NK-92 treated with Interleukin-12 subunit alpha and Interleukin-12 subunit beta, amount 100 ng/mL, for 24 hours (cell line): ENCODE measurements at regions not wholly inside any gene's neighbourhood (a gene's known extent, or its start where the extent isn't known, plus 50 kb on each side); places are given as distances from the start of the nearest gene placed in this dataset.
"Not testable (repeated sequence)": the region's sequence is repeated elsewhere in the genome, so short reads cannot be mapped to it uniquely, and the experiment has no call there.

ENCODE experiments used
- DNase-seq: peaks from one replicate; lab custom pipeline; 2025; lab: John Stamatoyannopoulos, UW

DNA sequence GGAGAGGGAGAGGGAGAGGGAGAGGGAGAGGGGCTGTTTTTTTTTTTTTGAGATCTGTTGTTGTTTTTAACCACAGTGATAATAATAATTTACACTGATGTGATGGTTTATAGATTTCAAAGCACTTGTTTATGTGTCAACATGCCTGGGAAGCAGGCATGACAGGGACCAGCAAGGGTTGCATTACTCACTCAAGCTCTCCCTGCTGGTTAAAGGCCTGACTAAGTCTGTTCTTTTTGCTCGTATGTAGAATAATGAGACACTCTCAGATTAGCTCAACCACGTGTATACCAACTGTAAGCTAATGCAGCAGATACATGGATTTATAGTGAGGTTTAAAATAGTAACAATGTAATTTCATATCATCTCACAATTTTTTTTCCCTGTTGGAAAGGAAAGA is 134.6 kb upstream of the BOD1L1 start:
- DNase-seq, result no peak

DNA sequence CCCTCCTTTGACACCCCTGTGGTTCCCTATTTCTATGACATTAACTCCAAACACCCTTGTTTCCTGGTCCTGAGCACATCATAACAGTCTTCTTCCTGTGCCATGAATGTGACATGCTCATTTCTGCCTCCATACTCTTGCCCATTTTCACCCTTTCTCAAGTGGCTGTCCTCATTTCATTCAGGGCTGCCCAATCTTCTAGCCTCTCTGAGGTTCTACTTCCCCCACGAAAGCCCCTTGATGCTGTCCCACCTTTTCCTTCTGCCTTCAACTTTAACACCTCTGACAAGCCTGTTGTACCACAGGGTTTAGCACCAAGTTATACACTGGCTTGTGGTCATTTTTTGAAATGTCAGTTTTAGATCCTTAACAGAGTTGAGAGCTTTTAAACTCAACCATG is 136.2 kb upstream of the BOD1L1 start:
- no peak for DNase-seq

DNA sequence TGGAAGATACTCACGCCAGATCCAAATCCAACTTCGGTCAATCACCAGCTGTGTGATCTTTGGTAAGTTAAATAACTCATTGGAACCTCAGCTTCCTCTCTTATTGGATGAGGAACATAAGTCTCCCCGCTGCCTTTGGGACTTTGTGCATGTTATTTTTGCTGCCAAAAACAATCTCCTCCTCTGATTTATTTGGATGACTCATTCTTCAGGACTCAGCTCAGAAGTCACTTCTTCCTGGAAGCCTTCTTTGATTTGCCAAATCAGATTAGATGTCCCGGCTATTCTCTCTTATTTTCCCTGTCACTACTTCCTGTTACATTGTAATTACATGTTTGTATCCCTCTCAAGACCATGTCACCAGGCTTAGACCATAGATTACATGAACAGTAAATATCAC is 138.0 kb upstream of the BOD1L1 start:
- DNase-seq, result no peak

DNA sequence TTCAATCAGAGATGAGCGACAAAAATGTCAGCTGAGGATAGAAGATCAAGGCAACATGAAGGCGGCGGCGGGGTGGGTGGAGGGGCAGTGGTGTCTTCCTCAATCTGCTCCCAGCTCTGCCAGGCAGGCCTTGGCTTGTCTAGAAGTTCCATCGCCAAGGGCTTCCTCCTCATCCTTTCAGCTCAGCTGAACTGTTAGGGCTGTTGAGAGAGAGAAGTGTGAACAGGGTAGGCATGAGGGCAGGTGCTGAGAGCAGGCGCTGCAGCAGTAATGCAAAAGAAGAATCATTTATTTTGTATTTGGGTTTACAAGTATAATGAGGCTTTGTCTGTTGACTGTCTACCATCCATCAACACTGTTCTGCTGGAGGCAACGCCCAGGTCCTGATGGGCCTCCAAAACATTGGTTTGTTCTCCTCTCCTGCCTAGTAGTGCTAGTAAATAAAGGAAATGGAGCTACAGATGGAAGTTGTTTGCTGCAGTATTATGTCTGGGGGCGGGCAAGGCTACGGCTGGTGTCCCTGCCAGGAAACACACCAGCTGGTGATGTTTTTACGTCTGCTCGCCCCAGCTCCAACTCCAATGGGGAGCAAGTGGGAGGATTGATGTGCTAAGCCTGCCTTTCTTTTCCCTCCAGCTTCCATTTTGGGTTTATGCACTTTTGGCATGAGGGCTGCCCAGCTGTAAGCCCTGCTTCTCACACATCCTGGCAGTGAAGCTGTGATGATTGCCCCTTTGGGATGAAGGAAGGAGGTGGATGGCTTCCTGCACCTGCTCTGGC is 139.4 kb upstream of the BOD1L1 start:
- DNase-seq, result no peak

DNA sequence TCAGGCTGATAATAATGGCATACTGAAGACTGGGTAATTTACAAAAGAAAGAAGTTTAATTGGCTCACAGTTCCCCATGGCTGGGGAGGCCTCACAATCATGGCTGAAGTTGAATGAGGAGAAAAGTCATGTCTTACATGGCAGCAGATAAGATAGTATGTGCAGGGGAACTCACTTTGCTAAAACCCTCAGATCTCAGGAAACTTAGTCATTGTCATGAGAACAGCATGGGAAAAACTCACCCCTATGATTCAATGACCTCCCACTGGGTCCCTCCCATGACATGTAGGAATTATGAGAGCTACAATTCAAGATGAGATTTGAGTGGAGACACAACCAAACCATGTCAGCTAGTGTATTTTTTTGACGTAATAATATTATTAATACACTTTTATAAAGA is 149.8 kb upstream of the BOD1L1 start:
- DNase-seq, result no peak

DNA sequence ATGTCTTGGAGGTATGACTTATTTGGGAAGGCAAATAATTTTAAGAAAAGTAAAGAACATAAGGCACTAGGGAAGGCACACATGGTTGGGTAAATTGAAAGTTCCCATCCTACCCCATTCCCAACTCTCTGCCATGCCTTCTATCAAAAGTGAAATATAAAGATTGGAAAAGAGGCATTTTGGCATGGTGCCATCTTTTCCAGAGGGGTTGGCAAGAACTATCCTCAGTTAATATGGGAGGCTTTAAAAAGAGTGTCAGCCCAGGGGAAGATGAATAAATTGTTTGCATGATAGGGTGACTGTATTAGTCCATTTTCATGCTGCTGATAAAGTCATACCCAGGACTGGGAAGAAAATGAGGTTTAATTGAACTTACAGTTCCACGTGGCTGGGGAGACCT is 150.8 kb upstream of the BOD1L1 start:
- no peak for DNase-seq

DNA sequence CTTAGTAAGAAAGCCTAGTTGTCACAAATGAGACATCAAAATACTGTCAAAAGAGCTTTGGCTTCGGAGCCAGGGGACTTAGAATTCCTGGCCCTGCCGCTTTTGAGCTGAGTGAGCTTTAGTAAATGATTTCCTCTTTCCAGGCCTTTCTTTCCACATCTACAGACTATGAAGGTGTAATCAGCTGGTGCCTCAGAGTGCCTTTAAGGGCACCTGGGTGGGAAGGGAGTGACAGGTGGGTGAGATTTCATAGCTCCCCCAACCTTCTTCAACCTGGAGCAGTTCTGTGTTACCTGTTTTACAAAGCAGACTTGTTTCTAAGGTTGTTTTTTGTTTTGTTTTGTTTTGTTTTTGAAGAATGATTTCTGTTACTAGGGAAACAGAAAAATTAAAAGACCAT is 154.7 kb upstream of the BOD1L1 start:
- DNase-seq, result no peak

DNA sequence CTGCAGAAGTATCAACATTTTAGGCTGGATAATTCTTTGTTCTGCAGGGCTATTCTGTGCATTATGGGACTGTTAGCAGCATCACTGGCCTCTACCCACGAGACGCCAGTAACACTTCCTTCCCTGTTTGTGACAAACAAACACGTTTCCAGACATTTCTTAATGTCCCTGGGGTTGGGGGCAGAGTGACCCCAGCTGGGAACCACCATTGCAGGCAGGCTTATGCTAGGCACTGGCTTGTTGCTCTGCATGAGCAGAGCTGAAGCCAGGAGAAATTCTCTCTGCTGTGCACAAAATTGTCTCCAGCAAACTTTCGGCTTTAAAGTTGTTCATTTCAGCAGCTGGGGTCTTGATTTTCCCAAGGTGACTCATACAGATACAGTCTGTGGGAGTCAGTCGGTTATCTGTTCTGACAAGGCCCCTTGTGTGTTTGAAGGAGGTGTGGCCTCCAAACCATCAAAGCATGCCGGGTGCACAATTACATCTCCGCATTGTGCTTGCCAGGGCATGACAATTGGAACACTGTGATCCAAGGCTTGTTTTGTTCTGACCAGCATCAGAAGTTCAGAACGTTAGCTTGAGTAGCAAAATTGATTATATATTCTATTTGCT is 156.4 kb upstream of the BOD1L1 start:
- DNase-seq, result no peak

DNA sequence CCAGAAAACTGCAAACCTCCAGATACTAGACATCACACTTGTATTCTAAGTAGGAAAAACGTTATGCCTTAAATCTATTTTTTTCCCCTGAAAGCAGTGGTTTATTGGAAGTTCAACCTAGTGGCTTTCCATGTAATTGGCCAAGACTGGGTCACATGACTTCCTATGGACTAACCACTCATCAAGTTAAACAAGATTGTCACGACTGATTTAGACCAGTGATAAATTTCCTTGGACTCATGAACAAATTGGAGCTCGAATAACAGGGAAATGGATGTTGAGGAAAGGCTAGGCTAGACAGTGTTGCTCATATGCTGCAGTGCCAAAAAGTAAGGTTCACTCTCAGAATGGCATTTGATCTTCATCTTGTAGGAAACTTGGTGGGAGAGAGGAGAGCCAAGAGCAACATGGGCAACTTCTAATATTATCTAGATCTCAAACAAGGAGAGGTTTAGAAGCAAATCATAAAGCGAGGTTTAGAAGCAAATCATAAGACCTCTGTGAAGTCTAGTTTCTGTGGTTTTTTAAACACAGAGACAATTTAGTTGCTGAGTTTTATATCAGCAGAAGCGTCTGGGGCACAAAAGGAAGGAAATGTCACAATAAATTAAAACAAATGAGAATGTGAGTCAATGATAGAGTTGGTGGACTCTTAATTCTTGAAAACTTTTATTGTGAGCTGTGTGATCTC is 165.6 kb upstream of the BOD1L1 start:
- no peak for DNase-seq

DNA sequence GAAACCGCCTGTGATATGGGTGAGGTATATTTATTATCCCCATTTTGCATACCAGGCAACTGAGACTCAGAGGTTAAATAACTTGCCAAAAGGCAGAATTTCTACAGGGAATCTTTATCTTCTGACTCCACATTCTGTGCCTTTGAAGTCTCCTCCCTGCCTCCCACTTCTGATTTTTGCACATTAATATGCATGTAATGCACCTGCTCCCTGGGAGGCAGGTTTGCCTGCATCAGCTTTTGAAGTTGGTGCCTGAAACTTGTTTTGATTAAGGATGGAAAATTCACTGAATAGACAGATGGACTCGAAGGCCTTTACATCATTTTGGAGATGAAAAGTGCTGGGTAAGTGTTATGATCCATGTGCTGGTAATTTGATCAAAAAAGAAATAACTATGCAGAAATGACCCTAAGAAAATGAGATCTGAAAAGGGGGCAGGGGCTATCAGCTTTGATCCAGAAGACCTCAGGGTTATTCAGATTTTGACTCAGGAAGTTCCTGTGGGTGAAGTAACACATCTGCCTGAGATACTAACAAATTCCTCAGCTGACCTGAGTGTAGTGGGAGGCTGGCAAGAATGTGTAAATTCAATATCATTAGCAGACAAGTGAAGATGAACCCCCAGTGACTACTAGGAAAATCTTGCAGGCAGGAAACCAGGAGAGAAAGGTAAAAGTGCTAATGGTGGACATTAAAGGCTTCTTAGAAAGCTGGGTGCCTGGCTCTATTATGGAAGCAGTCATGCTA is 167.5 kb upstream of the BOD1L1 start:
- no peak for DNase-seq

DNA sequence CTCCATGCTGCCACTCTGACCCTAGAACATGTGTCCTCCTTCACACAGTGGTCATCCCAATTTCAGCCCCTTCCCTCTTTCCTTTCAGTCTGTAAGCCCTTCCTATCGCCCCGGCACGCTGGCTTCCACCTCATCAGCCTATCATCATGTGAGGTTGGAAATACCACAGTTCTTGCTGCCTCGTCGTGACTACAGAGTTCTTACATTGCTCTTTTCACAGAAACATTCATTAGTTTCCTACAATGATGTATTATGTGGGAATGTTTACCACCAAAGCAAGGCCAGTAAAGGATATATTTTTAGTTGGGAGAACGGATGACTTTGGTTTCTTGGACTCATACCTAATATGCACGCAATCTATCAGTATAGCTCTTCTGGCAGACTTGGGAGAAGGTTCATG is 169.5 kb upstream of the BOD1L1 start:
- no peak for DNase-seq

DNA sequence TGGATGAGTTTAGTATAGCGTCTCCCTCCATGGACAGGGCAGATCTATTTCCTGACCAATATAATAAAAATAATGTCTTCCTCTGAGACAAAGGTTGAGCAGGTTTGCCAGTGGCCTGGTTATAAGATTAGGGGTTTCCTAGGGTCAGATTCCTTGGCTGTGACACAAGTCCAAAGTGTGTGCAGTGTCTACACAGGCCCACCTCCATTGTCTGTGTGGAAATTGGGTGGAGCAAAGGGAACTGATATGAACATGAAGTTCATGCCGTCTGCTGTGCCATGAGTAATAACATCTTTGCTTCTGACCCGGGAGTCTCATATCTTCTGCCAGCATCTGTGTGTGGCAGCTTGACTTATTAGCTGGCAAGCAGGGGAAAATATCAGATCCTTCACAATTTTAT is 187.7 kb upstream of the BOD1L1 start:
- DNase-seq, result no peak

DNA sequence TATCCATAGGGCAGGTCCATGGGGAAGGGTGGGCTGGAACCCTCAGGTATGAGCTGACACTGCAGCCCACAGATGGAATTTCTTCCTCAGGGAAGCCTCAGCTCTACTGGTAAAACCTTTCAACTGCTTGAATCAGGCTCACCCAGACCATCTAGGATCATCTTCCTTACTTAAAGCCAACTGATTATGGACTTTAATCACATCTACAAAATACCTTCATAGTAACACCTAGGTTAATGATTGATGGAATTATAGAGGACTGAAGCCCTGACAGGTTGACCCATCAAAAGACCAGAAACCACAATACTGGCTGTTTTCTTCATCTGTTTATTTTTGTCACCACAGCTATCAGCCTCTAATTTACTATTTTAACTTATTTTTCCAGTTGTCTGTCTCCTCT is 188.9 kb upstream of the BOD1L1 start:
- DNase-seq, result no peak

DNA sequence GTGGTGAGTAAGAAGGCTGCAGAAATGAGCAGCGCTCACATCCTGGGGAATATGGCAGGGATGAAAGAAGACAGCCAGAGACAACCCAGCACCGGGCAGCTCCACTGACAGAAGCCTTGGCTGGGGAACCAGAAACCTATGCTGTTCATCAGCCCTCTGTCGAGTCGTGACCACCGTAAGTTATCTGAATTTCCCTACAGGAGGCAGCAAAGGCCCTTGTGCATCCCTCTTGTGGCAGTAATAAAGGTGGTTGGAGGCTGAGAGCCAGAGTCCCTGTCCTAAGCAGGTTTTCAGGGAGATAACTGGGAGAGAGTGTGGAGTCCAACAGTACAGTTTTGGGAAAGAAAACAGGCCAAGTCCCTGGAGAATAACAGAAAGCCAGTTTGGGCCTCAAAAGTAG is 194.0 kb upstream of the BOD1L1 start:
- no peak for DNase-seq

DNA sequence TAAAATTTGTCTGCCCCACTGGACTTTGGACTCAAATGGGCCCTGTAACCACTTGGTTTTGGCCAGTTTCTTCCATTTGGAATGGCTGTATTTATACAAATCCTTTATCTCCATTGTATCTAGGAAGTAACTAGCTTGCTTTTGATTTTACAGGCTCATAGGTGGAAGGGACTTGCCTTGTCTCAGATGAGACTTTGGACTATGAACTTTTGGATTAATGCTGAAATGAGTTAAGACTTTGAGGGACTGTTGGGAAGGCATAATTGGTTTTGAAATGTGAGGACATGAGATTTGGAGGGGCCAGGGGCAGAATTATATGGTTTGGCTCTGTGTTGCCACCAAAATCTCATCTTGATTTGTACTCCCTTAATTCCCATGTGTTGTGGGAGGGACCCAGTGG is 198.3 kb upstream of the BOD1L1 start:
- DNase-seq, result not testable (repeated sequence)

DNA sequence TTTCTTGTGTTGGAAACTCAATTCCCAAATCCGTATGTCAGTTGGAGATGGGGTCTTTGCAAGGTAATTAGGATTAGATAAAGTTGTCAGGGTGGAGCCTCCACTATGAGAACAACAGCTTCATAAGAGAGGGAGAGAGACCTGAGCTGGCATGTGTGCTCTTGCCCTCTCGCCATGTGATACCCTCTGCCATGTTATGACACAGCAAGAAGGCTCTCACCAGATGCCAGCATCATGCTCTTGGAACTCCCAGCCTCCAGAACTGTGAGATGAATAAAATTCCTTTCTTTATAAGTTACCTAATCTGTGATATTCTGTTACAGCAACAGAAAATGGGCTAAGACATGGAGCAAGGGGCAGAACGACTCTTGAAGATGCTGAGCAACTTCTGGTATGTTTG is 201.9 kb upstream of the BOD1L1 start:
- DNase-seq, result no peak

DNA sequence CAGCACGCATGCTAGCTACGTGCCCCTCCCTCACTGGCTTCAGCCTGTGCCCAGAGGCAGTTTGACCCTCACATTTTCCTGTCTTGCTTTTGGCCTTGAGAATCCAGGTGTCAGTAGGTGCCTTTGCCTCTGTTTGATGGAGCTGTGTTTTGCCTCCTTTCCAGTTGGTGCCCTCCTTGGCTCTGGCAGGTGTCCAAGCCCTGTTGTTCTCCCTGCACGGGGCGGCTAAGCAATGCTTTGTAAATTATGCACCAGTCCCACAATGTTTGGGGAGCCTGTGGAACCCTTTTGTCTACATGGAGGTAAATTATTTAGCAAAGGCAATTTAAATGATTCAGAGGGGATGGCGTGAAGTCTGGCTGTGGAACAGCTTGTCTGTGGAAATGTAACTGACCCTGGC is 202.9 kb upstream of the BOD1L1 start:
- no peak for DNase-seq

DNA sequence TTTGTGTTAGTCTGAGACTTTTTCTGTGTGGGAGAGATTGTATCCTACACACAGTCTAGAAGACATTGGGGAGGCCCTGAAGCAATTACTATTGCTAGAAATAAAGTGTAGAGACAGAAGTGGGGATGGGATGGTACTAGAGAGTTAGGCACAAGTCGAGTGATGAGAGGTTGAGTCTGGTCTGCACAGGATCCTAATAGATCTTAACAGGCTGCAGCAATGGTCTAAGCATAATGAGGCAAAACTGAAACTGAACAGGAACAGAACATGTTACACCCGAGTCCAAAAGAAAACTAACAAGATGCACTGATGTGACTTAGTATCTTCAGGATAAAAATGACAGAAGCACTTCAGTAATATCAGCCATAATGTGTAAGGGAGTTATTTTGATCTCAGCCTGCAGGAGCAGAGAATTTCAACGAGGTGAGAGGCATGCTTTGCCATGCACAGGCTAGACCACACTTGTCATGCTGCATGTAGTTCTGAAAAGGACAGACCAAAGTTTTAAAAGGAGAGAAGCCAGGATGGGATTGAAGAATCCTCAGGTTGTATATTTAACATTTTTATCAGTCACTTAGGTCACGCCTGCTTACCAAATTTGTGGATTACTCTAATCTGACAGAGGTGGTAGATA is 205.8 kb upstream of the BOD1L1 start:
- DNase-seq, result no peak

DNA sequence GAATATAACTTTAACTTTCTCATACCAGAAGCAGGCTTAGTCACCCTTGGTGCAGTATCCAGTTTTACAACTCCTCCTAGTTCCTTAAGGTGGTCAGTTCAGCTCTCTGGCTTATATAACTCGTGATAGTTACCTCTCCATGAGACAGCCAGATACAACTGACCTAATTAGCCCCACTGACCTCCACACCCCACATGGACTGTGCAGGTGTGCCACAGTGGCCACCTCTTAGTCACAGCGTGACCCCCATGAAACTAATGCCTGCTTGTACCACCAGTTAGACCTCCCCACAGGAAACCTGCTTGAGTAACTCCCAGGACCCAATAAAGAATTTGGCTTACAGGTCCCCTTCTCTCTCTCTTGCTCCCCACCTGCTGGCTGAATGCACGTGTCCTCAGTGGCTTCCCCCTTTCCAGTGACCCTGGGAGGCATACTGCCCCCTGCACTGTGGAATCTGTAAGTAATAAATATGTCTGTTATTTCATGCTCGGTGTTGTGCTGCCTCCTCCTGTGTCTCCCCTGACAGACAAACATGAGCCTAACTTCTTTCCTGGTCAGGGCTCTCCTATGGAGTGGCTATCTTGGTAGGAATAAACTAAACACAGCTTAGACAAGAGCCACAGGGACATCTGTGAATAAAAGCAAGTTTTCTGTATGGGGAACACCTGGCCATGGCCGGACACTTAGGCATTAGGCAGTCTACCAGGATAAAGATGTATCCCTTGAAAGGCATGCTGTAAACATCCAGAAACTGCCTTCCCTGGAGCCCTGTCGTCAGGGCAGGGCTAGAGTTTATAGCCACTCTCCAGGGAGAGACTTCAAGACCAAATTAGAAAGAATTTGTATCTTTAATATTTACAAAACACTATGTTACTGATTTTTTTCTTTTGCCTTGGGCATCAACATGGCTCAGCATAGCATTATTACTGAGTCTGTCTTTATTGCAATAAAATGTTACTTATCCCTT is 209.7 kb upstream of the BOD1L1 start:
- no peak for DNase-seq

DNA sequence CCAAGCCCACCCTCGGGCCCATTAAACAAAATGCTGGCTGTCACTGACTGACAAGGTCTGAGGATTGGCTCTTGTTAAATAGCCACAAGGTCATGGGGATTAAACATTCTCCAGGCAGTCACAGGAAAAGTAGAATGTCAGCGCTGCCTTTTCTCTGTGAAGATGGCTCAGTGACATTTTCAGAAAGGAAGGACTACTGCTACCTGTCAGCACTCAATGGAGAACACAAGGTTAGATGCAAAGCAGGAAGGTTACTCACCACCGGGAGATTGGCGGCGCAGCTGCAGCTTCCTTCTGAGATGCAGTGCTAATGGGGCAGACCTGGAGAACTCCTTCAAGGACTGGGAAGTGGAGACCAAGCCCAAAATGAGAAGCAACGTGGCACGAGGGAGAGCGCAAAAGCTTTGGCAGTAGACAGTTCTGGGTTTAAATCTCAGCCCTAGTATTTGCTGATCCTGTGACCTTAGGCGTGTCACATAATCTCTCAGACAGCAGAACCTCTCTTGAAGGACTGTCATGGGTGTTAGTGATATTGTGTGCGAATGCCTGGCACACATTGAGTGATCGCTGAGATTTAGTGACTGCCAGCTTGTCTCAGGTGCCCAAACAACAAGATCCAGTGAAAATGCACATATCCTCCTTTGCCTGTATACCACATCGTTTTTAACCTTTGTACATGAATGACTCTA is 213.1 kb upstream of the BOD1L1 start:
- DNase-seq, result no peak
